DMS79 (cell line): ENCODE measurements at regions not wholly inside any gene's neighbourhood (a gene's known extent, or its start where the extent isn't known, plus 50 kb on each side); places are given as distances from the start of the nearest gene placed in this dataset.
"Not testable (repeated sequence)": the region's sequence is repeated elsewhere in the genome, so short reads cannot be mapped to it uniquely, and the experiment has no call there.

Experiments
- DNase-seq: peaks from one replicate; lab custom pipeline; 2025; lab: John Stamatoyannopoulos, UW

GRCh38 chr2:174697255-174697654 is 67.0 kb downstream of the CHRNA1 start:
- DNase-seq, result peak; percentile 37

DNA sequence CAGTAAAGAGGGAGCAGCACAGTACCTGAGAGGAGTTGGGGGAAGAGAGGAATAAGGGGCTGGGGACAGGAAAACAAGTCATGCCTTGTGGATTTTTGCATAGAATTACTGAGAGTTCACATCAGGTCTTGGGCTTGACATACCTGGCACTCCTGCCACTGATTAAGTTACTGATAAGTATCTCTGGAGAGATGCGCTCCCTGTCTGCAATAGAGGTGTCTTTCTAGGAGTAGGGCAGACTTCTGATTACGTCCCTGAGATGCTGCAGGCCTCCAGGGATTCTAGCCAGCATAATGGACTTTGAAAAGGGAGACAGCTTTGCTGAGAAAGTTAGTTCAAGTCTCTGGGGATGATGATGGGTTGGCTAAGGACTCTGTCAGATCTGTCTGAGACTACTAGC is 69.4 kb downstream of the CHRNA1 start:
- DNase-seq, result no peak

DNA sequence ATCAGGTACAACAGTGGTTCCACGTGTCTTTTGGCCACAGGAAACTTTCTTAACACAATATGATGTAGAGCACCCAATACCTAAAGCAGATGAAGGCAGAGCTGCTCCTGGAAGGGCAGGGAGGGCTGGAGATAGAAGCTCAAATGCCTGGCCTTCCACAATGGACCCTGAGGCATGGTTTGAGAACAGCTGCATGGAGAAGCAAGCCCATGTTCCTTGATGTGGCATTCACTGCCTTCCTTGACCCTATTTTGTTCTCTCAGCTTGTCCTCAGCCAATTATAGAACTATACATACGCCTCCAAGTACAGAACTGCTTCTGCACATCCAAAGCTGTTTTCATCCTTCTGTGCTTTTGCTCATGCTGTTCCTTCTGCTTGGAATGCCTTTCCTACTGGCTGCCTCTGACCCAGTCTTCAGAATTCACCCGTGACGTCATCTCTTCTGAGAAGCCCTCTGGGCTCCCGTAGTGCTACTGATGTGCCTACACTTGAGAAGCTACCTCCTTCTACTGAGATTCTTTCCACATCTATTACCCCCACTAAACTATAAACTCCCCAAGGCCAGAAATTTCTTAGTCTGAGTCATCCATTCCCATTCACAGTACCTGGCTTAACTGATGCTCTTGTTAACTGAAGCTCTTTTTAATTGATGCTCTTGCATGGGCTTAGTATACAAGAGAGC is 69.9 kb downstream of the CHRNA1 start:
- no peak for DNase-seq

DNA sequence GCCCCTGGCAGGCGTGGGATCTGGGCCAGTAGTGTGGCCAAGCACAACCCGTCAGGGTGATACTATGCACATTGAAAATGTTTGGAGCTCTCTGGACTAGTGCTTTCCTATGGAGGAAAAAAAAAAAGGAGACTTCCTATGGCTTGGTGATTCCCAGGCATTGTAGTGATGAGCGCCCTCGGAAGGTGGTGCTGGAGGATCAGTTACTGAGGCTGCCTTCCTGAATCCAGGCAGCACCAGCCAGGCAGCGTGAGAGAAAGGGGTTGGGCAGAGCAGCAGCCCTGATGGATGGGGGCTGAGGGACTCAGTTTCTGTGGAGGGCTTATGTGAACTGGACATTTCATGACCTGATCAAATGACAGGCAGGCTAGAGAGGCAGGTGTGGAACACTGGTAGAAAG is 70.9 kb downstream of the CHRNA1 start:
- DNase-seq, result no peak

GRCh38 chr2:174692256-174692919 is 71.9 kb downstream of the CHRNA1 start:
- DNase-seq, result no peak

GRCh38 chr2:174691201-174691779 is 73.0 kb downstream of the CHRNA1 start:
- no peak for DNase-seq

GRCh38 chr2:174690026-174690425 is 74.2 kb downstream of the CHRNA1 start:
- no peak for DNase-seq

DNA sequence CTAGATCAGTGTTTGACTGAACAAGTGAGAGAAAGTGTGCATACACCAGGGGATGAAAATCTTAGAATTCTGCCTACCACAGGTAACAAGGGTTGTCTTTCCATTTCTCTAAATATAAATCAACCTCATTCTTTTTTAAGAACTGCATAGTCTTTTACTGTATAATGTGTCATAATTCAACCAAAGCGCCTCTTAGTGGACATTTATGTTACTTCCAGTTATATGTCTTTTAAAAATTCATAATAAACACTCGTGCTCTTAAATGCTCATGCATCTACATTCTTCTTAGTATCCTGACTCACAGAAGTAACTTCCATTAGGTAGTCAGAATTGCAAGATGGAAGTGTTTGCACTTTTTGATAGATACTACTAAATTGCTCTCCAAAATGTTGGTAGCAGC is 76.2 kb downstream of the CHRNA1 start:
- no peak for DNase-seq

DNA sequence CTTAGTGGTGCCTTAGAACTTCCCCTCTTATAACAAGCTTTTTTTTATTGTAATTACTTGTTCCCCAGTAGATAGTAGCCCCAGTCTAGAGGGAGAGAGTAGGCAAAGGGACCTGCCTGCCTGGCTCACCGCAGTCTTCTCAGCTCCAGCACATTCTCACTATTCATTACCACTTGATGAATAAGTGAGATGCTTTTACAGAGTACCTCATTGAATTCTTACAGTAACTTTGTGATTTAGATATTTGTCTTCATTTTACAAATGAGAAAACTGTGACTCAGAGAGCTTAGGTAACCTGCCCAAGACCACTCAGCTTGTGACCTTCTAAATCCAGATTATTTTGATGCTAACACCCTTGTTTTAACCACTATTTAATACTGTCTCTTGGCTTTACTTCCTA is 77.8 kb downstream of the CHRNA1 start:
- DNase-seq, result no peak

GRCh38 chr2:174683392-174683759 is 80.9 kb downstream of the CHRNA1 start:
- DNase-seq, result no peak

GRCh38 chr2:174682578-174683391 is 81.5 kb downstream of the CHRNA1 start:
- DNase-seq, result no peak

- no peak for DNase-seq
Measured at GRCh38 chr2:174682007-174682577, 82.2 kb downstream of the CHRNA1 start.

DNA sequence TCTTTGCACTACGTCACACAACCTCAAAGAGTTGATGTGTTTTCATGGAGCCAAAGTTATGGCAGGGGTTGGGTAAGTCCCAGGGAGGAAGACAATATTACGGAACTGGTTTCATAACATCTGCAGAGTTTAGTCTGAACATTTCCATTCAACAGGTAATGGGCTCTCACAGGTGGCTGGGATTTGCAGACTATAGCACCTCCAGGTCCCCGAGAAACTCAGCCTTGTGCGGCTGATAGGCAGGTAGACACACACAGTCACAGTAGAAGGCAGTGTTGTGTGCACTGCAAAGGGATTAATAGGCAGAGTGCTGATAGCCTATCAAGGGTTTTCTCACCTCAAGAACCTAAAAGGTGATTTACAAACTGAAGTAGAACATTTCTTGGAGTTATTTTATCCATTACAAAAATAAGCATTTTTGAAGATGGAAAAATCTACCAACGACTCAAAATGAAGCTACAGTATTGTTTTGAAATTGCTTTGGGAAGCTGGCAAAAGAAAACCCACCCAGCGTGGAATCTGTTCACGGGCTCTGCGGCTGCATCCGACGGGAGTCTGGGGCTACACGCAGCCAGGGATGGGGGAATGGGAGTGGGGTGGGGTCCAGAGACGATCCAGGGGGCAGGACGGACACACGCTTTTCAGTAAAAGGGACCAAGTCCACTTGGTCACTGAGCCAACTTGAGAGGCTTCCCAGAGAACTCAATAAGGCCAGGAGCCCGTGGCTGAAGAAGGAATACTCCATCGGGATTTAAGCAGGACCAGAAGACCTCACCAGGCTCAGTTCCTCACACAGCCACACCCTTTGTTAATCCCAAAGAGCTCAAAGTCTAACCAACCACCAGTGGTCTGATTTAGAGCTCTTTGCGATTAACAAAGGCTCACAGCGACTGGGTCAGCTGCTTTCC is 82.9 kb downstream of the CHRNA1 start:
- peak; percentile 4 for DNase-seq

- no peak for DNase-seq
Measured at GRCh38 chr2:174680221-174680620, 82.6 kb upstream of the WIPF1 start.

- DNase-seq, result no peak
Measured at GRCh38 chr2:174678395-174678794, 80.8 kb upstream of the WIPF1 start.

DNA sequence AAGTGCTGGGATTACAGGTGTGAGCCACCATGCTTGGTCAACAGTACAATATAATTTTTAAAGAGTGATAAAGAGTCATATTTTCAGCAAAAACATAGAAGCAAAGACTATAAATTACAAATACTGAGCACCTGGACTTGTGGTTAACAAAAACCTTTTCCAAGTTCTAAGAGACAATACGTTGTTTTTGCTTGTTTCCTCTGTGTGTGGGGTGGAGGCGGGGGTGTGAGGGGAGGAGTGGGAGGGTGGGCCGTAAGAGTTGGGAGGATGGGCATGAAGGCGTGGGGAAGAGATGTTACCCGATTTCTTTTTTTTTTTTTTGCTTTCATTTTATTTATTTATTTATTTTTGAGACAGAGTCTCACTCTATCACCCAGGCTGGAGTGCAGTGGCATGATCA is 78.0 kb upstream of the WIPF1 start:
- no peak for DNase-seq

DNA sequence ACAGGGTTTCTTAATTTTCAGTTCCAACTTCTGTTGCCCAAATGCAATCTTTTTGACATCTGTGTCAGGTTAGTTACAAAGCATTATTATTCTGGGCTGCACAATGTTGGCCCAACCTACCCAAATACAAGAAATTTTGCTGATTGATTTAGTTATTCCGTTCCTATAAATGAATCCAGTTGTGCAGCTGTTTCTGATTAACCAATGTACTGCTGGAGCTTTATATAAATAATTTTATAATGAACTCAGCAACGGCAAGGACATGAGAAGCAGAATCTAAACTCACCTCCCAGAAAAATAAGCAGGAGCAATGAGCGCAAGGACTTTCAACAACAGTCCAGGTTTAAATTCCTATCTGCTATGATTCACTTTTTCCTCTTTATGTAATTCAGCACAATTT is 76.3 kb upstream of the WIPF1 start:
- no peak for DNase-seq

DNA sequence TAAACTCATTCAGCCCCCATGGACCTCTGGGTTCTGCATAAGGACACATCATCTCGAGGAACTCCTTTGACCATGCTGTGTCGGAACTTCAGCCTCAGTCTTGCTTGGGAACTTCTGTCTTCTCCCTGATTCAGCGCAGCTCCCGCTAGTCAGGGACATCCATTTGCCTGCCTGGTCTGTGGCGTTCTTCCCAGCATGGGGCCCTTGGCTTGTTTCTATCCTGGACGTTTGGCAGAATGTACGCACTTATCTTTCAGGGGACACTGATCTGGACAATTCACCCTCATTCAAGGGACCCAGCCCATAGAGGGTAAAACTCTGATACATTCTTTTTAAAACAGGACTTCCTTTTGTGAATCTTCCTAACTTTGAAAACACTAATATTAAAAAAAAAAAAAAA is 75.8 kb upstream of the WIPF1 start:
- no peak for DNase-seq

- not testable (repeated sequence) for DNase-seq
Measured at GRCh38 chr2:174671532-174671931, 73.9 kb upstream of the WIPF1 start.

GRCh38 chr2:174670446-174670845 is 72.8 kb upstream of the WIPF1 start:
- DNase-seq, result no peak

DNA sequence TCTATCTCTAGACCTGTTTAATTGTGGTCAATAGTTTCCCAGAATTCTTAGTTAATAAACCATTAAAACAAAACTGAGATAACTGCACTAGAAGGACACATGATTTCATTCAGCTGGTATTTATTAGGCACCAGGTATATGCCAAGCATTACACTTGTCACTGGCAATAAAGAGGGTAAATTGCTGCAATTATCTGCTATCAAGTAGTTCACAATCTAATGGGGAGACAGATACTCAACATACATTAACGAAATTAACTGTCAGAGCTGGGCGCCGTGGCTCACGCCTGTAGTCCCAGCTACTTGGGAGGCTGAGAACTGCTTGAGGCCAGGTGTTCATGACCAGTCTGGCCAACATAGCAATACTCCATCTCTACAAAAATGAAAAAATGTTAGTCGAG is 71.7 kb upstream of the WIPF1 start:
- DNase-seq, result no peak
